A549 (cell line): ENCODE measurements at regions not wholly inside any gene's neighbourhood (a gene's known extent, or its start where the extent isn't known, plus 50 kb on each side); places are given as distances from the start of the nearest gene placed in this dataset.

ENCODE experiments used
- BHLHE40 ChIP-seq: IDR thresholded peaks from 2 replicates; pipeline ENCODE4 v1.6.1; 2012; ENCODE audit warnings: low read depth, low read length, inconsistent platforms
- CBX8 ChIP-seq: fragments of 200-600 bp; sonication (generic); IDR thresholded peaks from 2 replicates; pipeline ENCODE4 v1.6.1; 2016
- CHD2 ChIP-seq: fragments of 150-350 bp; IDR thresholded peaks from 2 replicates; pipeline ENCODE4 v1.6.1; 2014; ENCODE audit warnings: low read length; ENCODE audit not compliant: partially characterized antibody
- FOSL2 ChIP-seq, 2 experiments: fragments of 450-650 bp in 1 of 2; fragments of >200 bp in 1 of 2; sonication (Bioruptor Twin) in 1 of 2; formaldehyde crosslinking; IDR thresholded peaks; 2 replicates each; pipeline versions ENCODE4 v1.5.0 to v1.6.1; 2016 to 2020; ENCODE audit warnings: mild to moderate bottlenecking in 1 of 2, moderate library complexity in 1 of 2
- HDAC2 ChIP-seq: fragments of 200-600 bp; sonication (generic); IDR thresholded peaks from 2 replicates; pipeline ENCODE4 v1.6.1; 2016
- JUNB ChIP-seq: fragments of >200 bp; sonication (Bioruptor Twin); formaldehyde crosslinking; IDR thresholded peaks from 2 replicates; pipeline ENCODE4 v1.6.1; 2016
- KDM5A ChIP-seq: fragments of 200-600 bp; sonication (generic); IDR thresholded peaks from 2 replicates; pipeline ENCODE4 v1.6.1; 2016; ENCODE audit warnings: antibody characterized with exemption, mild to moderate bottlenecking
- POLR2A ChIP-seq: IDR thresholded peaks from 2 replicates; pipeline ENCODE4 v1.6.1; 2012; ENCODE audit warnings: mild to moderate bottlenecking, low read length
- RAD21 ChIP-seq, 2 experiments: fragments of >200 bp in 1 of 2; sonication (Bioruptor Twin) in 1 of 2; formaldehyde crosslinking in 1 of 2; IDR thresholded peaks in 1 of 2; conservative IDR thresholded peaks in 1 of 2; 2 replicates in 1 of 2; 3 replicates in 1 of 2; pipeline ENCODE4 v1.6.1; 2012 to 2018; ENCODE audit warnings: inconsistent platforms in 1 of 2
- SMC3 ChIP-seq: fragments of >200 bp; sonication (Bioruptor Twin); formaldehyde crosslinking; IDR thresholded peaks from 3 replicates; pipeline ENCODE4 v1.6.1; 2018; ENCODE audit warnings: inconsistent platforms
- TF ChIP-seq, protein P1 (sequence below): fragments of 200-600 bp; sonication (generic); IDR thresholded peaks from 2 replicates; pipeline ENCODE4 v1.6.1; 2016; ENCODE audit warnings: antibody characterized with exemption, mild to moderate bottlenecking, moderate library complexity
- TF ChIP-seq, protein P2 (sequence below): IDR thresholded peaks from 2 replicates; pipeline ENCODE4 v1.6.1; 2012; ENCODE audit warnings: low read depth, borderline replicate concordance
- TF ChIP-seq, protein P3 (sequence below): fragments of >200 bp; sonication (Bioruptor Twin); formaldehyde crosslinking; IDR thresholded peaks from 3 replicates; pipeline ENCODE4 v1.5.1; 2016
- TF ChIP-seq, protein P4 (sequence below): fragments of >200 bp; sonication (Bioruptor Twin); formaldehyde crosslinking; IDR thresholded peaks from 3 replicates; pipeline ENCODE4 v1.6.1; 2016

DNA sequence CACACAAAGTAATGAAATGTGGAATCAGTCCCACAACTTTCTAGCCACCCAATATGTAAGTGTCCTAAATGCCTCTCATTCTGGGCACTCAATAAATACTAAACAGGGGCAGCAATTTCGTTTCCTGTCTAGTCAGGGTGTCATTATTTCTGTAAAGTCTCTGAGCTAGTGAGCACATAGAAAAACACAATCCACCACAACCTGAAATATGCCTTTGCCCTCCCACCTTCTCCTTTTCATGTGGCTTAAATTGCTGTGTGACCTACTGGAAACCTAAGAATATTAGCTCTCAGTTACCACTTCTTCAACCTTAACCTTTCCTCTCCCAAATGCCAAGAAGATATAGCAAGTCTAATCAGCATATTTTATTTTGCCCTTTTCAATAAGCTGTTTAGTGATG is 456.3 kb upstream of the KCNMB2 start:
- TF ChIP-seq, protein P1, sequence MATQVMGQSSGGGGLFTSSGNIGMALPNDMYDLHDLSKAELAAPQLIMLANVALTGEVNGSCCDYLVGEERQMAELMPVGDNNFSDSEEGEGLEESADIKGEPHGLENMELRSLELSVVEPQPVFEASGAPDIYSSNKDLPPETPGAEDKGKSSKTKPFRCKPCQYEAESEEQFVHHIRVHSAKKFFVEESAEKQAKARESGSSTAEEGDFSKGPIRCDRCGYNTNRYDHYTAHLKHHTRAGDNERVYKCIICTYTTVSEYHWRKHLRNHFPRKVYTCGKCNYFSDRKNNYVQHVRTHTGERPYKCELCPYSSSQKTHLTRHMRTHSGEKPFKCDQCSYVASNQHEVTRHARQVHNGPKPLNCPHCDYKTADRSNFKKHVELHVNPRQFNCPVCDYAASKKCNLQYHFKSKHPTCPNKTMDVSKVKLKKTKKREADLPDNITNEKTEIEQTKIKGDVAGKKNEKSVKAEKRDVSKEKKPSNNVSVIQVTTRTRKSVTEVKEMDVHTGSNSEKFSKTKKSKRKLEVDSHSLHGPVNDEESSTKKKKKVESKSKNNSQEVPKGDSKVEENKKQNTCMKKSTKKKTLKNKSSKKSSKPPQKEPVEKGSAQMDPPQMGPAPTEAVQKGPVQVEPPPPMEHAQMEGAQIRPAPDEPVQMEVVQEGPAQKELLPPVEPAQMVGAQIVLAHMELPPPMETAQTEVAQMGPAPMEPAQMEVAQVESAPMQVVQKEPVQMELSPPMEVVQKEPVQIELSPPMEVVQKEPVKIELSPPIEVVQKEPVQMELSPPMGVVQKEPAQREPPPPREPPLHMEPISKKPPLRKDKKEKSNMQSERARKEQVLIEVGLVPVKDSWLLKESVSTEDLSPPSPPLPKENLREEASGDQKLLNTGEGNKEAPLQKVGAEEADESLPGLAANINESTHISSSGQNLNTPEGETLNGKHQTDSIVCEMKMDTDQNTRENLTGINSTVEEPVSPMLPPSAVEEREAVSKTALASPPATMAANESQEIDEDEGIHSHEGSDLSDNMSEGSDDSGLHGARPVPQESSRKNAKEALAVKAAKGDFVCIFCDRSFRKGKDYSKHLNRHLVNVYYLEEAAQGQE = no peak
- TF ChIP-seq HDAC2 (no peak), SMC3 (no peak), RAD21 (conservative IDR thresholded peaks at IDR 0.05 in 1 of 2, IDR thresholded peaks at IDR 0.05 in 1 of 2) (no peak), POLR2A (no peak), KDM5A (no peak), CHD2 (no peak), CBX8 (no peak), FOSL2 (IDR thresholded peaks at IDR 0.05) (no peak), FOSL2 (CRISPR knock-in tag; IDR thresholded peaks at IDR 0.05) (no peak), JUNB (no peak), BHLHE40 (no peak)
- TF ChIP-seq, protein P2, sequence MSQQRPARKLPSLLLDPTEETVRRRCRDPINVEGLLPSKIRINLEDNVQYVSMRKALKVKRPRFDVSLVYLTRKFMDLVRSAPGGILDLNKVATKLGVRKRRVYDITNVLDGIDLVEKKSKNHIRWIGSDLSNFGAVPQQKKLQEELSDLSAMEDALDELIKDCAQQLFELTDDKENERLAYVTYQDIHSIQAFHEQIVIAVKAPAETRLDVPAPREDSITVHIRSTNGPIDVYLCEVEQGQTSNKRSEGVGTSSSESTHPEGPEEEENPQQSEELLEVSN = no peak
- TF ChIP-seq, protein P3, sequence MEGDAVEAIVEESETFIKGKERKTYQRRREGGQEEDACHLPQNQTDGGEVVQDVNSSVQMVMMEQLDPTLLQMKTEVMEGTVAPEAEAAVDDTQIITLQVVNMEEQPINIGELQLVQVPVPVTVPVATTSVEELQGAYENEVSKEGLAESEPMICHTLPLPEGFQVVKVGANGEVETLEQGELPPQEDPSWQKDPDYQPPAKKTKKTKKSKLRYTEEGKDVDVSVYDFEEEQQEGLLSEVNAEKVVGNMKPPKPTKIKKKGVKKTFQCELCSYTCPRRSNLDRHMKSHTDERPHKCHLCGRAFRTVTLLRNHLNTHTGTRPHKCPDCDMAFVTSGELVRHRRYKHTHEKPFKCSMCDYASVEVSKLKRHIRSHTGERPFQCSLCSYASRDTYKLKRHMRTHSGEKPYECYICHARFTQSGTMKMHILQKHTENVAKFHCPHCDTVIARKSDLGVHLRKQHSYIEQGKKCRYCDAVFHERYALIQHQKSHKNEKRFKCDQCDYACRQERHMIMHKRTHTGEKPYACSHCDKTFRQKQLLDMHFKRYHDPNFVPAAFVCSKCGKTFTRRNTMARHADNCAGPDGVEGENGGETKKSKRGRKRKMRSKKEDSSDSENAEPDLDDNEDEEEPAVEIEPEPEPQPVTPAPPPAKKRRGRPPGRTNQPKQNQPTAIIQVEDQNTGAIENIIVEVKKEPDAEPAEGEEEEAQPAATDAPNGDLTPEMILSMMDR = no peak
- TF ChIP-seq, protein P4, sequence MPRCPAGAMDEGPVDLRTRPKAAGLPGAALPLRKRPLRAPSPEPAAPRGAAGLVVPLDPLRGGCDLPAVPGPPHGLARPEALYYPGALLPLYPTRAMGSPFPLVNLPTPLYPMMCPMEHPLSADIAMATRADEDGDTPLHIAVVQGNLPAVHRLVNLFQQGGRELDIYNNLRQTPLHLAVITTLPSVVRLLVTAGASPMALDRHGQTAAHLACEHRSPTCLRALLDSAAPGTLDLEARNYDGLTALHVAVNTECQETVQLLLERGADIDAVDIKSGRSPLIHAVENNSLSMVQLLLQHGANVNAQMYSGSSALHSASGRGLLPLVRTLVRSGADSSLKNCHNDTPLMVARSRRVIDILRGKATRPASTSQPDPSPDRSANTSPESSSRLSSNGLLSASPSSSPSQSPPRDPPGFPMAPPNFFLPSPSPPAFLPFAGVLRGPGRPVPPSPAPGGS = no peak
